HCT116 (cell line): ENCODE measurements at regions not wholly inside any gene's neighbourhood (a gene's known extent, or its start where the extent isn't known, plus 50 kb on each side); places are given as distances from the start of the nearest gene placed in this dataset.

ENCODE experiments used
- ATAC-seq: fragments of 200-7000 bp; cut with Tn5 transposase; 2 replicates; pipeline ENCODE4 v1.9.1; 2020; ENCODE audit warnings: mild to moderate bottlenecking, moderate library complexity
- BruUV-seq: library from RNA; stranded (reverse); fragments of 400-500 nt; replicated peaks from 2 replicates; lab custom pipeline; 2021; lab: Mats Ljungman, UMichigan
- CTCF ChIA-PET: fragments of 300-600 bp; sonication (Branson Sonifier 250); formaldehyde crosslinking; loops from one replicate; lab custom pipeline; 2021; ENCODE audit warnings: antibody characterized with exemption; lab: Charles Lee
- POLR2A ChIA-PET: fragments of 300-600, 350-600 bp; sonication (Branson Sonifier 250); formaldehyde crosslinking; loops from one replicate; lab custom pipeline; 2021; ENCODE audit warnings: antibody characterized with exemption; lab: Charles Lee
- RAD21 ChIA-PET, 2 experiments: fragments of 300-600 bp; sonication (Branson Sonifier 250); formaldehyde crosslinking; loops; one replicate each; lab custom pipeline; 2023; ENCODE audit warnings: low total read pairs in 2 of 2; ENCODE audit not compliant: uncharacterized antibody in 2 of 2, unreplicated experiment in 2 of 2, low non-redundant PET in 1 of 2; lab: Charles Lee
- DNase-seq: peaks from one replicate; pipeline ENCODE4 v3.0.0-alpha.2; 2010; ENCODE audit warnings: low read depth, low spot score
- H2AFZ ChIP-seq: fragments of 200-600 bp; shearing (Covaris generic), sonication (generic); 2 replicates; pipeline ENCODE4 v1.6.1; 2017; ENCODE audit warnings: low read depth, mixed run types, mixed read lengths, antibody characterized with exemption, low read length; ENCODE audit not compliant: poor library complexity, severe bottlenecking
- H3K27ac ChIP-seq: 2 replicates; pipeline ENCODE4 v1.5.1; 2012; ENCODE audit warnings: low read depth, low read length
- H3K27me3 ChIP-seq: fragments of 200-600 bp; sonication (generic); 2 replicates; pipeline ENCODE4 v1.6.1; 2016; ENCODE audit warnings: mixed run types, low read length, mixed read lengths; ENCODE audit not compliant: insufficient read depth
- H3K36me3 ChIP-seq, 2 experiments: fragments of 200-500 bp in 1 of 2; fragments of 200-600 bp in 1 of 2; sonication (Bioruptor generic) in 1 of 2; sonication (generic) in 1 of 2; 2 replicates each; pipeline versions ENCODE4 v1.5.1 to v1.6.1; 2014 to 2016; ENCODE audit warnings: low read length in 2 of 2, inconsistent platforms in 1 of 2, mixed read lengths in 1 of 2, mixed run types in 1 of 2; ENCODE audit not compliant: insufficient read depth in 2 of 2, control insufficient read depth in 1 of 2
- H3K4me1 ChIP-seq, 2 experiments: fragments of 200-600 bp in 1 of 2; sonication (generic) in 1 of 2; 2 replicates each; pipeline versions ENCODE4 v1.5.1 to v1.6.1; 2012 to 2017; ENCODE audit warnings: low read length in 2 of 2, inconsistent platforms in 1 of 2, mild to moderate bottlenecking in 1 of 2, mixed read lengths in 1 of 2, mixed run types in 1 of 2, moderate library complexity in 1 of 2; ENCODE audit not compliant: insufficient read depth in 2 of 2, control insufficient read depth in 1 of 2
- H3K4me2 ChIP-seq: fragments of 200-600 bp; sonication (generic); 2 replicates; pipeline ENCODE4 v1.6.1; 2017; ENCODE audit warnings: mixed run types, low read length, mixed read lengths
- H3K4me3 ChIP-seq, 2 experiments: fragments of 200-600 bp in 1 of 2; sonication (generic) in 1 of 2; replicated peaks in 1 of 2; 2 replicates each; pipeline ENCODE4 v1.5.1; 2011 to 2016; ENCODE audit warnings: low read length in 2 of 2, control low read depth in 1 of 2, low read depth in 1 of 2, mild to moderate bottlenecking in 1 of 2, mixed read lengths in 1 of 2, mixed run types in 1 of 2
- H3K79me2 ChIP-seq: fragments of 200-600 bp; sonication (generic); 2 replicates; pipeline ENCODE4 v1.6.1; 2017; ENCODE audit warnings: mild to moderate bottlenecking, mixed run types, low read length, moderate library complexity, mixed read lengths; ENCODE audit not compliant: insufficient read depth
- H3K9ac ChIP-seq: fragments of 200-600 bp; sonication (generic); 2 replicates; pipeline ENCODE4 v1.6.1; 2016; ENCODE audit warnings: low read length, mixed read lengths
- H3K9me2 ChIP-seq: fragments of 200-600 bp; sonication (generic), shearing (Covaris generic); 2 replicates; pipeline ENCODE4 v1.6.1; 2017; ENCODE audit warnings: mixed run types, mild to moderate bottlenecking, moderate library complexity; ENCODE audit not compliant: insufficient read depth
- H3K9me3 ChIP-seq, 2 experiments: fragments of 200-500 bp in 1 of 2; fragments of 200-600 bp in 1 of 2; sonication (Bioruptor generic) in 1 of 2; sonication (generic) in 1 of 2; 2 replicates each; pipeline ENCODE4 v1.6.1; 2014 to 2017; ENCODE audit warnings: low read length in 2 of 2, mixed read lengths in 2 of 2, inconsistent platforms in 1 of 2, low read depth in 1 of 2, mild to moderate bottlenecking in 1 of 2, mixed run types in 1 of 2, moderate library complexity in 1 of 2; ENCODE audit not compliant: control insufficient read depth in 1 of 2, insufficient read depth in 1 of 2
- H4K20me1 ChIP-seq: fragments of 200-600 bp; sonication (generic), shearing (Covaris generic); 2 replicates; pipeline ENCODE4 v1.6.1; 2017; ENCODE audit warnings: mixed run types, mild to moderate bottlenecking, moderate library complexity; ENCODE audit not compliant: insufficient read depth
- CBX3 ChIP-seq: IDR thresholded peaks from 2 replicates; pipeline ENCODE4 v1.6.1; 2012; ENCODE audit warnings: low read depth
- EGR1 ChIP-seq: IDR thresholded peaks from 2 replicates; pipeline ENCODE4 v1.6.1; 2012; ENCODE audit warnings: low read depth
- EZH2phosphoT487 ChIP-seq: fragments of 200-600 bp; IDR thresholded peaks from 2 replicates; pipeline ENCODE4 v1.6.1; 2018; ENCODE audit warnings: antibody characterized with exemption, borderline replicate concordance
- POLR2A ChIP-seq: IDR thresholded peaks from 2 replicates; pipeline ENCODE4 v1.7.0; 2011; ENCODE audit warnings: borderline replicate concordance; ENCODE audit not compliant: insufficient read depth, insufficient read length; ENCODE audit errors: extremely low read depth
- POLR2AphosphoS5 ChIP-seq: IDR thresholded peaks from 2 replicates; pipeline ENCODE4 v1.6.1; 2011; ENCODE audit warnings: mild to moderate bottlenecking, low read depth, low read length, moderate library complexity
- RAD21 ChIP-seq: IDR thresholded peaks from 2 replicates; pipeline ENCODE4 v1.6.1; 2012; ENCODE audit warnings: low read depth, mild to moderate bottlenecking
- SIN3A ChIP-seq: IDR thresholded peaks from 2 replicates; pipeline ENCODE4 v1.6.1; 2012; ENCODE audit warnings: low read depth
- SP1 ChIP-seq: IDR thresholded peaks from 2 replicates; pipeline ENCODE4 v1.6.1; 2012; ENCODE audit warnings: low read depth
- SRF ChIP-seq: IDR thresholded peaks from 2 replicates; pipeline ENCODE4 v1.6.1; 2012; ENCODE audit warnings: low read depth
- TCF7L2 ChIP-seq: IDR thresholded peaks from 2 replicates; pipeline ENCODE4 v1.7.0; 2011; ENCODE audit warnings: borderline replicate concordance, inconsistent platforms; ENCODE audit not compliant: insufficient read depth, insufficient read length; ENCODE audit errors: extremely low read depth
- YY1 ChIP-seq: IDR thresholded peaks from 2 replicates; pipeline ENCODE4 v1.6.1; 2011; ENCODE audit warnings: low read length, low read depth, moderate library complexity, mild to moderate bottlenecking; ENCODE audit not compliant: insufficient replicate concordance; ENCODE audit errors: extremely low read depth
- intact Hi-C: fragments of 100-400 bp; cut with micrococcal nuclease; formaldehyde crosslinking; loops from 2 replicates; pipeline ENCODE4 v1.10.0; 2022
- TF ChIP-seq, protein P1 (sequence below): IDR thresholded peaks from 2 replicates; pipeline ENCODE4 v1.6.1; 2011; ENCODE audit warnings: mild to moderate bottlenecking, low read length, moderate library complexity; ENCODE audit not compliant: insufficient replicate concordance; ENCODE audit errors: extremely low read depth
- TF ChIP-seq, protein P2 (sequence below): IDR thresholded peaks from 2 replicates; pipeline ENCODE4 v1.6.1; 2012

DNA sequence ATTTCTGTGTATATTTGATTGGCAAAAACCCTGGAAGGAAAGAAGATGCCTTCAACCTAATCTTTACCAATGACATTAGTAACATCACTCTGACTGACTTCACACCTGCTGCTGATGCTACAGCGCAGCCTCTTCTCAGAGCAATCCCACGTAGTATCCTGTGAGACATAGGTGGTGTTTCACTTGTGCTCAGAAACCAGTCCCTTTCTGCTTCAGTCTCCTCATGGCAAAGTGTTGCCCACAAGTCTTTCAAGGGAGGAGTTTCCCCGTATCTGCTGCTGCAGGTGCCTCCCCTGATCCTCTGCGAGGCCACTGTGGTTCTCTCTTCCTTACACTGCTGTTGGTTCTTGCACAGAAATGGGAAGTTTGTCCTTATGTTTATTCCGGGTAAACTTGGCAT, 433.2 kb upstream of the TNP1 start:
- H3K79me2 ChIP-seq = no peaks in the 10 kb centered on the region
- no peaks in the 10 kb centered on the region for H3K9me2 ChIP-seq
- no peak for TF ChIP-seq SRF
- TF ChIP-seq, protein P1, sequence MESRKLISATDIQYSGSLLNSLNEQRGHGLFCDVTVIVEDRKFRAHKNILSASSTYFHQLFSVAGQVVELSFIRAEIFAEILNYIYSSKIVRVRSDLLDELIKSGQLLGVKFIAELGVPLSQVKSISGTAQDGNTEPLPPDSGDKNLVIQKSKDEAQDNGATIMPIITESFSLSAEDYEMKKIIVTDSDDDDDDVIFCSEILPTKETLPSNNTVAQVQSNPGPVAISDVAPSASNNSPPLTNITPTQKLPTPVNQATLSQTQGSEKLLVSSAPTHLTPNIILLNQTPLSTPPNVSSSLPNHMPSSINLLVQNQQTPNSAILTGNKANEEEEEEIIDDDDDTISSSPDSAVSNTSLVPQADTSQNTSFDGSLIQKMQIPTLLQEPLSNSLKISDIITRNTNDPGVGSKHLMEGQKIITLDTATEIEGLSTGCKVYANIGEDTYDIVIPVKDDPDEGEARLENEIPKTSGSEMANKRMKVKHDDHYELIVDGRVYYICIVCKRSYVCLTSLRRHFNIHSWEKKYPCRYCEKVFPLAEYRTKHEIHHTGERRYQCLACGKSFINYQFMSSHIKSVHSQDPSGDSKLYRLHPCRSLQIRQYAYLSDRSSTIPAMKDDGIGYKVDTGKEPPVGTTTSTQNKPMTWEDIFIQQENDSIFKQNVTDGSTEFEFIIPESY = no peak
- TF ChIP-seq TCF7L2 = no peak
- no peak for TF ChIP-seq RAD21
- TF ChIP-seq POLR2A = no peak
- TF ChIP-seq SIN3A = no peak
- no peak for TF ChIP-seq EGR1
- TF ChIP-seq YY1 = no peak
- no peak for TF ChIP-seq EZH2phosphoT487
- TF ChIP-seq SP1 = no peak
- TF ChIP-seq CBX3 = no peak
- no peak for TF ChIP-seq POLR2AphosphoS5
- TF ChIP-seq, protein P2, sequence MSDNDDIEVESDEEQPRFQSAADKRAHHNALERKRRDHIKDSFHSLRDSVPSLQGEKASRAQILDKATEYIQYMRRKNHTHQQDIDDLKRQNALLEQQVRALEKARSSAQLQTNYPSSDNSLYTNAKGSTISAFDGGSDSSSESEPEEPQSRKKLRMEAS = no peak
- no peaks in the 10 kb centered on the region for H3K4me1 ChIP-seq
- H3K9ac ChIP-seq = no peak overlapping the region
- H3K27ac ChIP-seq = no peak overlapping the region
- ATAC-seq (no peak), DNase-seq (no peak)
- H3K36me3 ChIP-seq = no peaks in the 10 kb centered on the region
- RAD21 ChIA-PET = no interaction called here
- H3K4me2 ChIP-seq = no peak overlapping the region
- POLR2A ChIA-PET = no interaction called here
- intact Hi-C loops = no loop called here
- no TSS peak for BruUV-seq
- no peaks in the 10 kb centered on the region for H4K20me1 ChIP-seq
- no peak overlapping the region for H3K4me3 ChIP-seq
- CTCF ChIA-PET = no interaction called here
- H3K9me3 ChIP-seq = no peaks in the 10 kb centered on the region
- H2AFZ ChIP-seq = no peak overlapping the region
- H3K27me3 ChIP-seq = peaks cover 23% of the 10 kb centered on the region
